Smooth muscle cell (in vitro differentiated cells): ENCODE measurements at regions not wholly inside any gene's neighbourhood (a gene's known extent, or its start where the extent isn't known, plus 50 kb on each side); places are given as distances from the start of the nearest gene placed in this dataset.

Experiments used
- DNase-seq: peaks from one replicate; lab custom pipeline; 2025; ENCODE audit not compliant: unreplicated experiment; lab: John Stamatoyannopoulos, UW
- H2AFZ ChIP-seq: fragments of 200-600 bp; sonication (generic); 2 replicates; pipeline ENCODE4 v1.6.0; 2016; ENCODE audit warnings: antibody characterized with exemption, low read depth, mild to moderate bottlenecking
- H3F3A ChIP-seq: fragments of 200-600 bp; sonication (generic); 2 replicates; pipeline ENCODE4 v1.6.0; 2017; ENCODE audit warnings: antibody characterized with exemption, low read depth
- H3K27ac ChIP-seq: fragments of 200-600 bp; sonication (generic); 2 replicates; pipeline ENCODE4 v1.5.1; 2016; ENCODE audit warnings: low read depth, mild to moderate bottlenecking
- H3K27me3 ChIP-seq: fragments of 200-600 bp; sonication (generic); 2 replicates; pipeline ENCODE4 v1.6.1; 2016; ENCODE audit warnings: low read depth, mild to moderate bottlenecking
- H3K36me3 ChIP-seq: fragments of 200-600 bp; sonication (generic); 2 replicates; pipeline ENCODE4 v1.5.1; 2016; ENCODE audit warnings: low read depth
- H3K4me1 ChIP-seq: fragments of 200-600 bp; sonication (generic); 2 replicates; pipeline ENCODE4 v1.5.1; 2016; ENCODE audit warnings: low read depth
- H3K4me2 ChIP-seq: fragments of 200-600 bp; sonication (generic); 2 replicates; pipeline ENCODE4 v1.6.0; 2016; ENCODE audit warnings: mild to moderate bottlenecking
- H3K4me3 ChIP-seq: fragments of 200-600 bp; sonication (generic); 2 replicates; pipeline ENCODE4 v1.5.1; 2016; ENCODE audit warnings: mild to moderate bottlenecking
- H3K79me2 ChIP-seq: fragments of 200-600 bp; sonication (generic); 2 replicates; pipeline ENCODE4 v1.6.0; 2016; ENCODE audit warnings: low read depth, mild to moderate bottlenecking
- H3K9ac ChIP-seq: fragments of 200-600 bp; sonication (generic); 2 replicates; pipeline ENCODE4 v1.6.0; 2016; ENCODE audit warnings: low read depth
- H3K9me3 ChIP-seq: fragments of 200-600 bp; sonication (generic); replicated peaks from 2 replicates; pipeline ENCODE4 v1.5.1; 2016; ENCODE audit warnings: low read depth
- H4K20me1 ChIP-seq: fragments of 200-600 bp; sonication (generic); 2 replicates; pipeline ENCODE4 v1.6.0; 2016; ENCODE audit warnings: low read depth
- CTCF ChIP-seq: fragments of 200-600 bp; sonication (generic); IDR thresholded peaks from 2 replicates; pipeline ENCODE4 v1.5.1; 2017; ENCODE audit warnings: borderline replicate concordance, mild to moderate bottlenecking, antibody characterized with exemption; ENCODE audit not compliant: insufficient read depth, poor library complexity, severe bottlenecking
- WGBS: methylation state at CpG from one replicate; pipeline ENCODE4 v1.1.7; 2016; ENCODE audit warnings: low lambda C conversion rate; 5-methylcytosine and 5-hydroxymethylcytosine counted together

DNA sequence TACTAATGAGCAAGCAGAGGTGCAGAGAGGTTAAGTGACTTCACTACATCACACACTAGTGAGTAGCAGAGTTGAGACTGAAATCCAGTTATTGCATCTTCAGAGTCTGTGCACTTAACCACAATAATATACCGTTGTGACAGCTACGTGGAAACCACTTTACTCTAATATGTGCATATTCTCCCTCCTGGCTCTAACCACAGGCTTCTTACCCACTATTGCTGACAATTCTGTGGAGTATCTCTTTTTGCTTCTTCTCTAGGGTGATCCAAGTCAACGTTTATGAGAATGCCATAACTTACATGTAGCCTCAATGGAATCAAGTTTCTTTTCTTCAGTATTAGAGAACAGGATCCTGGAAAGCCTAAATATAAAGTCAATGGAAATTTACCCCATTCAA is 64.2 kb upstream of the MEOX2 start:
- peak overlapping the region; percentile 58 for H3K4me2 ChIP-seq

GRCh38 chr7:15749631-15750030 is 63.1 kb upstream of the MEOX2 start:
- H2AFZ ChIP-seq: no peak overlapping the region
- no peak overlapping the region for H3K27ac ChIP-seq
- H3K4me2 ChIP-seq: no peak overlapping the region
- H3F3A ChIP-seq: no peaks in the 10 kb centered on the region
- WGBS: 88% methylated on average over 3 of the region's 3 CpGs
- peaks cover 6% of the 10 kb centered on the region for H3K4me1 ChIP-seq
- no peaks in the 10 kb centered on the region for H3K36me3 ChIP-seq
- no peak overlapping the region for H3K4me3 ChIP-seq
- no peaks in the 10 kb centered on the region for H3K9me3 ChIP-seq
- no peak for TF ChIP-seq CTCF
- no peaks in the 10 kb centered on the region for H3K79me2 ChIP-seq
- H3K9ac ChIP-seq: no peak overlapping the region
- no peak for DNase-seq
- no peaks in the 10 kb centered on the region for H3K27me3 ChIP-seq
- no peaks in the 10 kb centered on the region for H4K20me1 ChIP-seq

More for the DNA sequence above, 64.2 kb upstream of the MEOX2 start:
- DNase-seq: no peak
- peak overlapping the region; percentile 34 for H3K27ac ChIP-seq
- H3K27me3 ChIP-seq: no peaks in the 10 kb centered on the region
- H4K20me1 ChIP-seq: no peaks in the 10 kb centered on the region
- no peaks in the 10 kb centered on the region for H3K79me2 ChIP-seq
- no peak overlapping the region for H3K9ac ChIP-seq
- 75% methylated on average over 3 of the region's 3 CpGs for WGBS
- H3K4me1 ChIP-seq: peaks cover 6% of the 10 kb centered on the region
- no peak overlapping the region for H3K4me3 ChIP-seq
- no peaks in the 10 kb centered on the region for H3K36me3 ChIP-seq
- no peak for TF ChIP-seq CTCF
- no peaks in the 10 kb centered on the region for H3F3A ChIP-seq
- no peaks in the 10 kb centered on the region for H3K9me3 ChIP-seq
- no peak overlapping the region for H2AFZ ChIP-seq

DNA sequence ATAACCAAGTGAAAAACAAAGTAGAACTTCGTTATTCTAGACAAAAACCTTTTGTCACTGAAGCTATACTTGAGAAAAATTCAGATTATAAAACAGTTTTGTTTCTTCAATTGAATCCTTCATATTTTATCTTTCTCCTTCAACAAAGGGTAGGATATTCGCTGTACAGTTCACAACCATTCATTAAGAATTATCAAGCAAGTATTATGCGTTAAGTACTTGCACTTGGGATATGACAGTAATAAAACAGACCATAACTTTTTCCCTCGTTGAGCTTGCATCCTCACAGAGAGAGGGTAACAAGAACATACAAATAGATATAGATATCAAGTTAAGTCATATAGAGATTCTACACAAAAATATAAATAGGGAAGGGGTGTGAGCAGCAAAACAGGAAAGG is 61.2 kb upstream of the MEOX2 start:
- H3K9ac ChIP-seq: no peak overlapping the region
- no peak for TF ChIP-seq CTCF
- no peak overlapping the region for H3K27ac ChIP-seq
- peaks cover 6% of the 10 kb centered on the region for H3K4me1 ChIP-seq
- H3K36me3 ChIP-seq: no peaks in the 10 kb centered on the region
- WGBS: 55% methylated on average over 4 of the region's 4 CpGs
- H3F3A ChIP-seq: no peaks in the 10 kb centered on the region
- no peaks in the 10 kb centered on the region for H3K9me3 ChIP-seq
- H3K4me2 ChIP-seq: no peak overlapping the region
- no peak overlapping the region for H2AFZ ChIP-seq
- no peaks in the 10 kb centered on the region for H3K27me3 ChIP-seq
- H3K4me3 ChIP-seq: no peak overlapping the region
- no peaks in the 10 kb centered on the region for H4K20me1 ChIP-seq
- no peak for DNase-seq
- H3K79me2 ChIP-seq: no peaks in the 10 kb centered on the region

DNA sequence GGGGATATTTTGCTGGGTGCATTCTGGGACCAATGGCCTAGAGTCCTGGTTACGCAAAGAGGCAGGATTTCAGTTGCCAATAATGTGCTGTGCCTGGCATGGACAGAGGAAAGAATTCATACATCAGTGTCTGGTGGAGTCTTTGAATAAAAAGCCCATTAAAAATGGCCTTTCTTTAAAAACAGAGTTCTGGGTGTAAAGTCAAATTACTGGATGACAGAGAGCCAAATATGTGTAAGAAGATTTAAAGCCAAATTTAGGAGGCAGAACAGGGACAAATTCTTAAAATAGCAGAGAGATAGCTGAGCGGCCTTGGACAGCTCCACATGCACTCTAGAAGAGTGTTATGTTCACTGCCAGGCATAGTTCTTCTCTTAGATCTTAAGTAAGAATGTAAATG is 60.8 kb upstream of the MEOX2 start:
- DNase-seq: no peak
- 18% methylated on average over 2 of the region's 2 CpGs for WGBS

More for the DNA sequence above, 60.8 kb upstream of the MEOX2 start:
- Histone ChIP-seq H3F3A (no peaks in the 10 kb centered on the region), H3K36me3 (no peaks in the 10 kb centered on the region), H4K20me1 (no peaks in the 10 kb centered on the region), H2AFZ (no peak overlapping the region), H3K79me2 (no peaks in the 10 kb centered on the region), H3K27ac (no peak overlapping the region), H3K27me3 (no peaks in the 10 kb centered on the region), H3K4me1 (peaks cover 4% of the 10 kb centered on the region), H3K9me3 (no peaks in the 10 kb centered on the region), H3K4me2 (no peak overlapping the region), H3K9ac (no peak overlapping the region), H3K4me3 (no peak overlapping the region)
- TF ChIP-seq CTCF: no peak
